AG04449 (cell line): ENCODE measurements at regions not wholly inside any gene's neighbourhood (a gene's known extent, or its start where the extent isn't known, plus 50 kb on each side); places are given as distances from the start of the nearest gene placed in this dataset.

Experiments used
- CTCF ChIA-PET: fragments of 350-600 bp; formaldehyde crosslinking; extraction: SDS; loops from one replicate; lab custom pipeline; 2021; ENCODE audit warnings: antibody characterized with exemption; lab: Yijun Ruan, JAX
- POLR2A ChIA-PET: fragments of 400-600, 350-600 bp; formaldehyde crosslinking; extraction: SDS; loops from one replicate; lab custom pipeline; 2020; ENCODE audit warnings: antibody characterized with exemption, inconsistent platforms; lab: Yijun Ruan, JAX
- DNase-seq: peaks from one replicate; pipeline ENCODE4 v3.0.0-alpha.2; 2010; ENCODE audit warnings: low read depth, low spot score
- H3K4me3 ChIP-seq: 2 replicates; pipeline ENCODE4 v1.5.1; 2011; ENCODE audit warnings: low read depth, mild to moderate bottlenecking, control low read depth, low read length
- TF ChIP-seq, protein P1 (sequence below): IDR thresholded peaks from one replicate; pipeline ENCODE4 v1.5.1; 2011; ENCODE audit warnings: mild to moderate bottlenecking, moderate library complexity, low read length, control low read depth, inconsistent platforms; ENCODE audit not compliant: insufficient read depth; ENCODE audit errors: missing control alignments

DNA sequence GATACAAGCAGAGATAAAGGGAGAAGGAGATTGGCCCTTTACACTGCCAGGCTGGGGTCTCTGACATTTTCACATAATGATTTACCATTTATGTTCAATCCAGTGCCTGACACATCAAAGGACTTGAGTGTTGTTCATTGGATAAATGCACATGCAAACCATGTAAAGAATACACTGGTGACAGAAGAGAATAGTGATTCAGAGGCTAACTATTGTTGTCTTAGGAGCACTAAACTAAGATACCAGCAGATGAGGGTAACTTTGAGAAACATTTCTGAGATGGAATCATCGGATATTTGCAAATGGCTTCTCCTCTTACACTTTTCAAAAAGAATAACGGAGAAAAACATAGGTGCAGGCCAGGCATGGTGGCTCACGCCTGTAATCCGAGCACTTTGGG is 67.3 kb upstream of the HHIP start:
- ChIA-PET POLR2A (no interaction called here), CTCF (no interaction called here)
- H3K4me3 ChIP-seq = no peak overlapping the region
- TF ChIP-seq, protein P1, sequence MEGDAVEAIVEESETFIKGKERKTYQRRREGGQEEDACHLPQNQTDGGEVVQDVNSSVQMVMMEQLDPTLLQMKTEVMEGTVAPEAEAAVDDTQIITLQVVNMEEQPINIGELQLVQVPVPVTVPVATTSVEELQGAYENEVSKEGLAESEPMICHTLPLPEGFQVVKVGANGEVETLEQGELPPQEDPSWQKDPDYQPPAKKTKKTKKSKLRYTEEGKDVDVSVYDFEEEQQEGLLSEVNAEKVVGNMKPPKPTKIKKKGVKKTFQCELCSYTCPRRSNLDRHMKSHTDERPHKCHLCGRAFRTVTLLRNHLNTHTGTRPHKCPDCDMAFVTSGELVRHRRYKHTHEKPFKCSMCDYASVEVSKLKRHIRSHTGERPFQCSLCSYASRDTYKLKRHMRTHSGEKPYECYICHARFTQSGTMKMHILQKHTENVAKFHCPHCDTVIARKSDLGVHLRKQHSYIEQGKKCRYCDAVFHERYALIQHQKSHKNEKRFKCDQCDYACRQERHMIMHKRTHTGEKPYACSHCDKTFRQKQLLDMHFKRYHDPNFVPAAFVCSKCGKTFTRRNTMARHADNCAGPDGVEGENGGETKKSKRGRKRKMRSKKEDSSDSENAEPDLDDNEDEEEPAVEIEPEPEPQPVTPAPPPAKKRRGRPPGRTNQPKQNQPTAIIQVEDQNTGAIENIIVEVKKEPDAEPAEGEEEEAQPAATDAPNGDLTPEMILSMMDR = no peak
- DNase-seq = no peak

DNA sequence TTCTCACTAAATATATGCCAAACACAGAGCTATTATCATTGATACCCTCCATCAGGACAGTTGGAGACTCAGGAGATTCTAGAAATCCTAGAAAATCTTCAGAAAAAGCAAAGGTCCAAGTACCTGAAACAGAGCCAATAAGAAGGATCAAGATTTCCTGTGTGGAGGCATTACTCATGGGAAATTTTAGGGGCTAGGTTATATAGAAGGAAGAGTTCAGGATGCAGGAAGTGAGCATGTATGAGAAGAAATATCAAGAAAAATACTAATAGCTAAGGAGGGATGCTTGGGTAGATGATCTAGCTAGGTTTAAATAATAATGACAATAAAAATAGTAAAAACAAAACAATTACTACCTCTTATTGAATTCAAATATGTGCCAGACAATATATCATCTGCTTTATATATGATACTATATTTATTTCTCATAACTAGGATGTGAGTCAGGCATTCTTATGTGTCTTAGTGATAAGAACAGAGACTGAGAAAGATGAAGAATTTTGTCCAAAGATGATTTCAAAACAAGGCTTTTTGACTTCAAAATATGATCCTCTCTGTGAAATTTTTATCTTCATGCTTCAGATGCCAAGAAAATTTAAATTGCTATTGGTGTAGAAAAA is 66.4 kb upstream of the HHIP start:
- TF ChIP-seq, protein P1 = no peak
- no peak overlapping the region for H3K4me3 ChIP-seq
- ChIA-PET CTCF (no interaction called here), POLR2A (no interaction called here)
- DNase-seq = peak; percentile 51

DNA sequence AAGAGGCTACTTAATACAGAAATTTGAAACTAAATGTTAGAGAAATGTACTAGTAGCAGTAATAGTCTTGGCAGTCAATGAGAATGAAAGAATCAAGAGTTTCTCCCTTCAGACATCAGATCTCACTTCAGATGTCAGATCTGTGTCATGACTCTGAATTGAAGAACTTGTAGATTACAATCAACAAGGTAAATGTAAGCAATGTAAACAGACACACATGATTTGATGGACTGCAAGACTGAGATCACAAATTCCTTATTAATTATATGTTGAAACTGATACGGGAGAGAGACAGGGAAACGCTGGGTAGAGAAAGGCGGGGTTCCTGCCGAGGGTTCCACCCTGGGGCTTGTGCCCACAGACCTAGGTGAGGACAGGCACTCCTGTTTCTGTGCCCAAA is 65.5 kb upstream of the HHIP start:
- CTCF ChIA-PET = no interaction called here
- POLR2A ChIA-PET = no interaction called here
- no peak for DNase-seq
- TF ChIP-seq, protein P1 = no peak
- H3K4me3 ChIP-seq = no peak overlapping the region

DNA sequence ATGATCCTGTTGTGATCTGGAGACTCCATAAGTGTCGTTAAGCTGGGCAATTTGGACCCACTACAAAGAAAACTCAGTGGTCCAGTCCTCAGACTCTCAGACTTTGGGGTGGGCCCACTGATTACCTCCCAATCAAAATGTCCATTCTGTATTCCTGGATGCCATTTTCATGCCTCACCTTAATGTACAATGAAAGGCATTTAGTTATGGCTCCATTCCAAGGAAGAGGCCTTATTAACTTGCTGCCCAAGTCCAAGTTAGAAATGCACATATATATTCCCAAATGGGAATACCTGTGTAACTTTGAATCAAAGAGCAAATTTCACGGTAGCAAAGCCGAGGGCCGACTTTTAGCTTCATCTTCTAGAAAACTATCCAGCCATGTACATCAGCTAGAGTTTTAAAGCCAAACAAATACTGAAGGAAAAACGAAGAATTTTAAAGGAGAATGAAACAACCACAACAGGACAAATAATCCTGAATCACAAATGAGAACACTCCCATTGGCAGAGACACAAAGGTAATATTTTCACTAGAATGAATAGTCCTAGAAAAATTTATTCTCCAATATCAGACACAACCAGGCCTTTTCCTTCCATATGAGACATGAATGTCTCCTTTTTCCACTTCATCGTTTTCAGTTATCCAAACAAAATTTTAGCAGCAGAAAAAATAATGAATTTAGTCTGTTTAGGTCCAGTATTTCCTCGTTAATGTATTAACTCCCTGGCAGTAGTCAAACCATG is 63.7 kb upstream of the HHIP start:
- no peak for DNase-seq
- TF ChIP-seq, protein P1 = no peak
- POLR2A ChIA-PET = no interaction called here
- H3K4me3 ChIP-seq = no peak overlapping the region
- CTCF ChIA-PET = no interaction called here

DNA sequence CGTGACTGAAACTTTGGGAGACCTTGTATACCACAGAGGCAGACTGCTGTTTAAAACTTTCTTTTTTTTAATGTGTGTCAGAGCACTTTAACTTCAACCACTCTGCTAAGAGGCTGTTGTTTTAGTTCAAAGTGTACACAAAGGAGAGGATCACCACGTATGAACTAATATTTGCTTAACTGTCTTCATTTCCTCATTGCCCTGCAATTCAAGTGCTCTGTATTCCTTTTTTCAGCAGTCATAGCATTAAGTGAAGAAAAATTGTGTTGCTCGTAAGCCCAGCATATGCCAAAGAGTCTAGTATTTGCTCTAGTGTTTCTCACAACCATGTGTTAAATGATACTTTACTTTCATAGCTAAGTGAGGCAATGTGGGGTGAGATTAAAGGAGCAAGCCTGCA is 63.0 kb upstream of the HHIP start:
- ChIA-PET POLR2A (no interaction called here), CTCF (no interaction called here)
- TF ChIP-seq, protein P1 = no peak
- H3K4me3 ChIP-seq = no peak overlapping the region
- DNase-seq = no peak

DNA sequence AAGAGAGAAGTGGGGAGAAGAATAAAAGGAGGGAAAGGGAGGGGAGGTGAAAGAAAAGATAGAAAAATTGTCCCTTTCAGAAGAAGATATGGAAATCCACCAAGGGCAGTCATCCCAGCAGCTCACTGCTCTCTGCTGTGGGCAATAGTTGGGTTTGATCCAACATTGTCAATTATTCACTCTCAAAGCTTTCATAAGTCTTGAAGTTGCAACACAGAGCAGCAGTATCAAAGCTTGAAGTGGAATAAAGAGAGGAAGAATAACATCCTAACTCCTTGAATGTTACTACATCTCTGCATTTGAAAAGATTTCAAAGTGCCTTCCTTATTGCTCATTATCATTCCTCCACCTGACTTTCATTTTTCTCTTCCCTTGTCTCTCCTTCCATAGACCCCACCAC is 62.3 kb upstream of the HHIP start:
- DNase-seq = no peak
- ChIA-PET POLR2A (no interaction called here), CTCF (interaction anchor here (1.0 kb wide), 1 partner anchor 65 kb away, joined by 3 read pairs; no protein-coding TSS in a partner anchor)
- H3K4me3 ChIP-seq = no peak overlapping the region
- TF ChIP-seq, protein P1 = no peak
